ENCODE measurements at regions not wholly inside any gene's neighbourhood (a gene's known extent, or its start where the extent isn't known, plus 50 kb on each side); places are given as distances from the start of the nearest gene placed in this dataset.

DNA sequence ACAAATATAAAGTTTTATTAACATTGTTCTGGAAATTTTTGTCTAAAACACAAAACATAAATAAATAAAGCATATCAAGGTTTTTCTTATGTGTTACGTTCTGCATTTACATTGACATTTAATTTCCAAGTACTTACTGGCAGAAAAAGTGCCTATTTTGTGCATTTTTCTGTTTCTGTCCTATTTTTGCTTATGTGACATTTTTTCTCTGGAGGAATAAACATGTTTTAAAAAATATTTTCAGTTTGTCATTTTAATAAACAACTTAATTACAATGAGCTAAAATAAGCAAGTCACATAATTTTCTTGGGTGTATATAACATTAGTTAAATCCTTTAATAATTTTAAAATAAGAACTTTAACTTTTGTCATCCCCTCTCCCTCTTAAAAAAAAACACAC lies 94.4 kb upstream of the HS3ST5 start:
- TF ChIP-seq, protein P1, sequence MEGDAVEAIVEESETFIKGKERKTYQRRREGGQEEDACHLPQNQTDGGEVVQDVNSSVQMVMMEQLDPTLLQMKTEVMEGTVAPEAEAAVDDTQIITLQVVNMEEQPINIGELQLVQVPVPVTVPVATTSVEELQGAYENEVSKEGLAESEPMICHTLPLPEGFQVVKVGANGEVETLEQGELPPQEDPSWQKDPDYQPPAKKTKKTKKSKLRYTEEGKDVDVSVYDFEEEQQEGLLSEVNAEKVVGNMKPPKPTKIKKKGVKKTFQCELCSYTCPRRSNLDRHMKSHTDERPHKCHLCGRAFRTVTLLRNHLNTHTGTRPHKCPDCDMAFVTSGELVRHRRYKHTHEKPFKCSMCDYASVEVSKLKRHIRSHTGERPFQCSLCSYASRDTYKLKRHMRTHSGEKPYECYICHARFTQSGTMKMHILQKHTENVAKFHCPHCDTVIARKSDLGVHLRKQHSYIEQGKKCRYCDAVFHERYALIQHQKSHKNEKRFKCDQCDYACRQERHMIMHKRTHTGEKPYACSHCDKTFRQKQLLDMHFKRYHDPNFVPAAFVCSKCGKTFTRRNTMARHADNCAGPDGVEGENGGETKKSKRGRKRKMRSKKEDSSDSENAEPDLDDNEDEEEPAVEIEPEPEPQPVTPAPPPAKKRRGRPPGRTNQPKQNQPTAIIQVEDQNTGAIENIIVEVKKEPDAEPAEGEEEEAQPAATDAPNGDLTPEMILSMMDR (IDR thresholded peaks at IDR 0.05; ENCODE audit: low read length): no peak
- no peak for TF ChIP-seq EZH2 (IDR thresholded peaks at IDR 0.05; ENCODE audit: borderline replicate concordance, low read length)

Measured in OCI-LY1 (cell line).